Activated CD4-positive, alpha-beta T cell treated with anti-CD3 and anti-CD28 coated beads, Interleukin-2, amount 10 ng/mL, durations not matched to agents 7 days and 5 days (primary cell): ENCODE measurements at regions not wholly inside any gene's neighbourhood (a gene's known extent, or its start where the extent isn't known, plus 50 kb on each side); places are given as distances from the start of the nearest gene placed in this dataset.

ENCODE experiments used
- CTCF ChIA-PET: fragments of 350-600 bp; sonication (Branson Sonifier 250); formaldehyde crosslinking; loops from one replicate; lab custom pipeline; 2021; ENCODE audit warnings: antibody characterized with exemption; lab: Charles Lee
- POLR2A ChIA-PET: fragments of 350-600 bp; sonication (Branson Sonifier 250); formaldehyde crosslinking; loops from one replicate; lab custom pipeline; 2021; ENCODE audit warnings: antibody characterized with exemption; lab: Charles Lee
- DNase-seq: peaks from one replicate; pipeline ENCODE4 v3.0.0-alpha.2; 2020
- H3K27ac Mint-ChIP-seq: one replicate; pipeline ENCODE4 v1.8.0; 2021; ENCODE audit warnings: mild to moderate bottlenecking, moderate library complexity, mixed read lengths
- H3K27me3 Mint-ChIP-seq: one replicate; pipeline ENCODE4 v1.8.0; 2021; ENCODE audit warnings: mixed read lengths
- H3K36me3 Mint-ChIP-seq: one replicate; pipeline ENCODE4 v1.8.0; 2021; ENCODE audit warnings: low read depth, mixed read lengths
- H3K4me1 Mint-ChIP-seq: one replicate; pipeline ENCODE4 v1.8.0; 2021; ENCODE audit warnings: mixed read lengths
- H3K4me3 Mint-ChIP-seq: one replicate; pipeline ENCODE4 v1.8.0; 2021; ENCODE audit warnings: mild to moderate bottlenecking, moderate library complexity, mixed read lengths
- H3K9me3 Mint-ChIP-seq: one replicate; pipeline ENCODE4 v1.8.0; 2021; ENCODE audit warnings: mixed read lengths

DNA sequence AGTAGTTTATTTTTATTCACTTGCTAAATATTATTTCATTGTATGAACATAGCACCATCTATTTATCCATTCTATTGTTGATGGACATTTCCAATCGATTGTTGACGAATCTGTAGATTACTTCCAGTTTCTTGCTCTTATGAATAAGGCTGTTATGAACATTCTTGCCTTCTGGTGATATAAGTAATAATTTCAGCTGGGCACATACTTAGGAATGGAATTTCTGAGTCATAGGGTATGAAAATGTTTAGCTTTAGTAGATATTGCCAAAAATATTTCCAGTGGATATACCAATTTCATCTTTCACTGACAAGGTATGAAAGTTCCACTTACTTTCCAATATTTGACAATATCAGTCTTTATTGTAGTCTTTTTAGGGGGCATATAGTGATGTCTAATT, 468.5 kb downstream of the ETNK1 start:
- Mint-ChIP-seq H3K27me3 (no peaks in the 10 kb centered on the region), H3K36me3 (no peaks in the 10 kb centered on the region), H3K4me1 (no peaks in the 10 kb centered on the region), H3K9me3 (peaks cover 2% of the 10 kb centered on the region), H3K27ac (no peak overlapping the region), H3K4me3 (no peak overlapping the region)
- ChIA-PET POLR2A (no interaction called here), CTCF (no interaction called here)
- no peak for DNase-seq

DNA sequence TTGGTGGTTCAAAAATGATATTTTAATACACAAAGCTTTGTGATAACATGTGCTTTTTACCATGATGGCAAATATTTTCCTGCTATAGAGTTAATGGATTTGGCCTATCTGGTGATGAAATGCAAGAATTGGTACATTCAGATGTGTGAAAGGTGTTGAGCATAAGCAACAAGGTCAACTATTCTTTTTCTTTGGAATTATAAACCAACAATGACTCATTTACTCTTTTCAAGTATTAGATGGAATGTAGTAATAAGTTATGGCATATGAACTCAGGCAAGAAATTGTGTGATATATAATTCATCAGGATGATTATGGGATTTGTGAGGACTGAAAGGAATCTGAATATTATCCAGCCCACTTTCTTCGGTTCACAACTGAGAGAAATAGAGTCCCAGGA, 471.4 kb downstream of the ETNK1 start:
- CTCF ChIA-PET, result no interaction called here
- POLR2A ChIA-PET, result no interaction called here
- Mint-ChIP-seq H3K36me3 (no peaks in the 10 kb centered on the region), H3K27me3 (no peaks in the 10 kb centered on the region), H3K4me1 (no peaks in the 10 kb centered on the region), H3K27ac (no peak overlapping the region), H3K4me3 (no peak overlapping the region), H3K9me3 (peaks cover 2% of the 10 kb centered on the region)
- DNase-seq, result no peak

DNA sequence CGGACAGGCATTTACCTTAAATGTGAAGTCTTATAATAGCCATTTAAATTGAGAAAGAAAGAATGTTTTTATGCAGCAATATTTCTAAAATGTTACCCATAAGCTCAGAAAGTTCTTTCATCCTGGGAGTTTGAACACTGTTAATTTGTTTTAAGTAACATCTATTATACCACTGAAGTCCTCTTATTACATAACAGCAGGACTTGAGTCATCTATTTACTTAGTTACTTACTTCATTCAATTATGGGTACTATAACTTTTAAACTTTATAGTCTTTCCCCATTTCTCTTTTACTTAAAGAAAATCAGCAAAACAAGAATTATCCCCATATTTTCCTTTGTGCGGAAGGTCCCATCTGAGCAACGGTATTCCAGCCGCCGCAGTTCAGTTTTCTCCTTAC, 473.1 kb downstream of the ETNK1 start:
- CTCF ChIA-PET, result no interaction called here
- Mint-ChIP-seq H3K4me3 (no peak overlapping the region), H3K27ac (no peak overlapping the region), H3K36me3 (no peaks in the 10 kb centered on the region), H3K4me1 (no peaks in the 10 kb centered on the region), H3K9me3 (no peaks in the 10 kb centered on the region), H3K27me3 (no peaks in the 10 kb centered on the region)
- DNase-seq, result no peak
- POLR2A ChIA-PET, result no interaction called here

DNA sequence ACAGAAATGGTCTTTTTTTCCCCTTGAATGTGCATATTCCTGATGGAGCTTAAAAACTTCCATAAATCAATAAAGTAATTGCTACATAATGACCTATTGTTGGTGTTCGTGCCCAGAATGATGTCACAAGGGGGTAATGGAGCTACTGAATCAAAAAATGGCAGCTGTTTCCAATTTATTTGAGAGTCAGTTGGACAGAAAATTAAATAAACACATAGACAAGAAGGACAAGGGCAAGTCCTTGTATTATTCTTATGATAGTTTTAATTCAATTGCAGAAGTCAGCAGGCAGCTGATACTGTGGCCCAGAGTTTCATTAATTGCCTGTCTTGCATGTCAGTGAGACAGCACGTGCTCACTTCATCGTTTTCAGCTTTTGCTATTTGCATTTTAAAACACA, 473.5 kb downstream of the ETNK1 start:
- Mint-ChIP-seq H3K27ac (no peak overlapping the region), H3K4me1 (no peaks in the 10 kb centered on the region), H3K9me3 (no peaks in the 10 kb centered on the region), H3K27me3 (no peaks in the 10 kb centered on the region), H3K36me3 (no peaks in the 10 kb centered on the region), H3K4me3 (no peak overlapping the region)
- ChIA-PET POLR2A (no interaction called here), CTCF (interaction anchor here (0.6 kb wide), 1 partner anchor 510 kb away, joined by 3 read pairs; no protein-coding TSS in a partner anchor)
- DNase-seq, result no peak

DNA sequence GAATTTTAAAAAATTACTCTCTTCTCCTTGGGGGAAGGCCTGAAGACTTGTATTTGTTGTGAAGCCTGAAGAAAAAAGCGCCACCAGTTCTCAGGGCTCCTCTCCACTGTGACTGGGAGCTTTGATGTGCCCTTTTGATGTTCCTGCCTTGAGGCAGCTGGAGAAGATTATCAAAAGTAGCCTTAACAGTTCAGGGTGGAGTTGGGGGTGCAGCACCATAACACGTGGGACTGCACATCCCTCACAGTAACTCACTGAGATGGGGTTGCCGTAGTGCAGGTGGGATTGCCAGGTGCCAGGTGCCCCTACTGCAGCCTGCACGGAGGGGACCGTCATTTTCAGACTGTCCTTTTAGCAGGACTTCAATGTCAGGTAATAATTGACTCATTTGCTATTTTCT, 474.1 kb downstream of the ETNK1 start:
- Mint-ChIP-seq H3K27ac (no peak overlapping the region), H3K4me3 (no peak overlapping the region), H3K9me3 (no peaks in the 10 kb centered on the region), H3K4me1 (no peaks in the 10 kb centered on the region), H3K27me3 (no peaks in the 10 kb centered on the region), H3K36me3 (no peaks in the 10 kb centered on the region)
- CTCF ChIA-PET, result interaction anchor here (0.6 kb wide), 1 partner anchor 509 kb away, joined by 3 read pairs; no protein-coding TSS in a partner anchor
- no peak for DNase-seq
- POLR2A ChIA-PET, result no interaction called here

DNA sequence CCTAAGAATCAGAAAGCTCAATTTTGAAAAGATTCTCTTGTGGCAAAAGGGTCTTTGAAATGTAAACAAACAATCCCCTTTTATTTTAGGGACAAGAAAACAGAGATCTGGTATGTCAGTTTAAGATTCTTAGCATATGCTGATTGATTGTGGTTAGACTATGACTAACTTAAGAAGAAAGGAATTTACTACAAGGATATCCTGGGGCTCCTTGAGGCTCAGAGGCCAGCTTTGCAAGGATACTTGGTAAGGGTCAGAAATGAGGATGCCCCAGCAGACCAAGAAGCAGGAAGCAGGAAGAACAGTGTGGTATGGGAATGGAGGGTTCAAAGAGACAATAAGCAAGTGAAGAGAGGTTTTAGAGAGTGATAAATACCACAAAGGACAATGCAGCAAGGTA, 474.6 kb downstream of the ETNK1 start:
- no peaks in the 10 kb centered on the region for H3K9me3 Mint-ChIP-seq
- H3K27me3 Mint-ChIP-seq, result no peaks in the 10 kb centered on the region
- H3K4me1 Mint-ChIP-seq, result no peaks in the 10 kb centered on the region
- ChIA-PET CTCF (no interaction called here), POLR2A (no interaction called here)
- H3K36me3 Mint-ChIP-seq, result no peaks in the 10 kb centered on the region
- no peak overlapping the region for H3K4me3 Mint-ChIP-seq
- DNase-seq, result no peak
- no peak overlapping the region for H3K27ac Mint-ChIP-seq

DNA sequence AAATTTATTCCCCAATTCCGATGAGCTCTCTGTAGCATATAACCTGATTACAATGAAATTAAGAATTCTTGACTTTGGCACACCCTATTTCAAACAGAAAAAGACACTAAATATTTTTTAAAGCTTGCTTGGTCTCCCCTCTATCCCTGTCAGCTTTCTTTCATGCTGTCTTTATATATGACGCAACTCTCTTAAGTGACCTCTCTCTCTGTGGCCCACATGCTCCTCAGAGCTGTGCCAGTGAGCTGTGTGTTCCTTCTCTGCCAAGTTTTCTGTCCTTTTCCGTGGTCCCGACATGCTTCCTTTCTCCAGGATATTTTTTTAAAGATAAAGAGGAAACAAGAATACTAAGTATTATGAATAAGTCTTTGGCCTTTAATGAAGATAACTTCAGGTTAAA, 484.0 kb downstream of the ETNK1 start:
- Mint-ChIP-seq H3K4me1 (no peaks in the 10 kb centered on the region), H3K27ac (no peak overlapping the region), H3K9me3 (no peaks in the 10 kb centered on the region), H3K27me3 (no peaks in the 10 kb centered on the region), H3K4me3 (no peak overlapping the region), H3K36me3 (no peaks in the 10 kb centered on the region)
- no peak for DNase-seq
- ChIA-PET CTCF (no interaction called here), POLR2A (no interaction called here)

DNA sequence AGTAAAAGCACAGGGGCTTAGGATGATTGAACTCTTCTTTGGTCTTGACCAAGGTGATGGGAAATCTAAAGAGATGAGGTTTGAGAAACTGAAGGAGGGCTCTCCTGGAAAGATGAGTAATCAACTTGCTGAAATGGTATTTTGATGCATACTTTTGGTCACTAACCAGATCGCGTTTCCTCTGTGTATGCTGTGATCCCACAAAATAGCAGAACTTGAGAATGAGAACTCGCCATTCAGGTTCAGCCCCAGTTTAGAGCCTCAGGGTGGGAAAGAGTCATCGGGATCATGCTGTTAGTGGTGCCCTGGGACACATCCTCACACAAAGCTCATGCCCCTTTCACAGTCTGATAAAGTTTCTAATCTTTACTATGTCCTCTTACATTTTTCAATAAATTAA, 488.8 kb downstream of the ETNK1 start:
- CTCF ChIA-PET, result interaction anchor here (1.1 kb wide), 1 partner anchor 10 kb away, joined by 3 read pairs; no protein-coding TSS in a partner anchor
- H3K27ac Mint-ChIP-seq, result no peak overlapping the region
- H3K9me3 Mint-ChIP-seq, result no peaks in the 10 kb centered on the region

DNA sequence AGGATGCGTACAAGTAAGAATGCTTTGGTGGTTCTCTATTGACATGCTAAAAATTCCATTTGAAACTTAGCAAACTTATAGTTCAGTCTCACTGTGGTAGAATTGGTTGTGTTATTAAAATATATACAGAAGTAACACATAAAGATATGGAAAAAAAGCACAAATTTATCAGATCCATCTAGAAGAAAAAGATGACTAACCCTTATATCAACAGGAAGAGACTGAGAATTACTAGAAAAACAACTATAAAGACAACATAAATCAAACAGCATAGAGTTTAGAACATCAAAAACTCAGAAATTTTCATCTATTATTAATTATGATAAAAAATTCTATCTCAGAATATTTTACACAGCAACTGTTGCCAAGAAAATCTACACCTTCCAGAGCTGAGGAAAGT, 491.0 kb downstream of the ETNK1 start:
- no peak for DNase-seq
- Mint-ChIP-seq H3K36me3 (no peaks in the 10 kb centered on the region), H3K27me3 (no peaks in the 10 kb centered on the region), H3K27ac (no peak overlapping the region), H3K4me1 (no peaks in the 10 kb centered on the region), H3K4me3 (no peak overlapping the region), H3K9me3 (no peaks in the 10 kb centered on the region)
- ChIA-PET POLR2A (no interaction called here), CTCF (no interaction called here)

More for the DNA sequence above, 488.8 kb downstream of the ETNK1 start:
- POLR2A ChIA-PET, result no interaction called here
- Mint-ChIP-seq H3K4me3 (no peak overlapping the region), H3K27me3 (no peaks in the 10 kb centered on the region), H3K36me3 (no peaks in the 10 kb centered on the region), H3K4me1 (no peaks in the 10 kb centered on the region)
- no peak for DNase-seq

DNA sequence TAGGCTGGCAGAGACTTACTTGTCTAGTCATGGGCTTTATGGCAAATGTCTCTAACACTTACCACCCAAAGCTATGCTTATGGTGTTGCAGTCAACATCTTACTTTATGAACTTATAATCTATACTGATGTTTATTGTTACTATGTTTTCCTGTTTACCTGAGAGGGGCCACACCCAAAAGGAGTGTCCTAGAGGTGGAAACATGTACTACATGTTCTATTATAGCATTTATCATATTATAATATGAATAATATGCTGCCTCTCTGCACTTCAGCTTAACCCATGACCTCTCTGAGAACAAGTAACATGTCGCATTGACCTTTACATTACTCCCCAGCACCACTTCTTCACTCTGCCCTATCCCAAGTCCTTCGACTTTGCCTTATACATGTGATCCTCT, 501.8 kb downstream of the ETNK1 start:
- Mint-ChIP-seq H3K4me3 (no peak overlapping the region), H3K9me3 (no peaks in the 10 kb centered on the region), H3K27ac (no peak overlapping the region), H3K27me3 (no peaks in the 10 kb centered on the region), H3K36me3 (no peaks in the 10 kb centered on the region), H3K4me1 (no peaks in the 10 kb centered on the region)
- ChIA-PET POLR2A (no interaction called here), CTCF (no interaction called here)
- no peak for DNase-seq

DNA sequence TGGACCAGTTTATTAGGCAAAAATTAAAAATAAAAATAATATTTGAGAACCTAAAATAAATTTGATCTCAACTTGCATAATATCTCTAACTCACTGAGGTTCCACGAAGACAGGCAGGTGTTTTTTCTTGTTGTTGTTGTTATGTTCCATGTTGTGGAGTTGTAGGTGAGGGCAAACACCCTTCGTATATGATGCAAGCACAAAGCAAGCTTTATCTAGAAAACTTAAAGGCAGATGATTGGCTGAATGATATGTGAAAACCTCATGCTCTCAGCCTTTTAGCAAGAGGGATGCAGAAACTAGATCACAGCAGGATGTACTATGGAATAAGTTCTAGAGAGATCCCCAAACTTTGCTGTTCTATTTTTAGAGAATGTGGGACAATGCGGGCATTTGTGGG, 502.7 kb downstream of the ETNK1 start:
- ChIA-PET CTCF (no interaction called here), POLR2A (no interaction called here)
- Mint-ChIP-seq H3K4me3 (no peak overlapping the region), H3K27me3 (no peaks in the 10 kb centered on the region), H3K27ac (no peak overlapping the region), H3K9me3 (no peaks in the 10 kb centered on the region), H3K4me1 (no peaks in the 10 kb centered on the region), H3K36me3 (no peaks in the 10 kb centered on the region)
- DNase-seq, result no peak

DNA sequence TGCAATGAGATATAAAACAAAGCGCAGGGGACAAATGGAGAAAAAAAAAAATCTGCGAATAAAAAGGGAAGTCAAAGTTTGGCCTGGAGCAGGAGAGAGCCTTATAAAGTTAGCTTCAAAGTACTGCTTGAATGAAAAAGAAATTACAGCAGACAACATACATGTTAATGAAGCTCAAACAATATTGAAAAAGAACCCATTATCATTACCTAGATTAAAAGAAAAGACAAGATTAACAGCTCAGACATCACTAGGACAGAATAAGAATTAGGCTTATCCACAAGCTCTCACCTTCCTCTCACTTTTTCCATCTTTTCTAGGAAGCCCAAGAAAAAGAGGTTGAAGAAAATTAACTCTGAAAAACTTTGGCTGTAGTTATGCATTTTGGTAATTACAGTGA, 503.5 kb downstream of the ETNK1 start:
- Mint-ChIP-seq H3K27ac (no peak overlapping the region), H3K4me1 (no peaks in the 10 kb centered on the region), H3K9me3 (no peaks in the 10 kb centered on the region), H3K36me3 (no peaks in the 10 kb centered on the region), H3K27me3 (no peaks in the 10 kb centered on the region), H3K4me3 (no peak overlapping the region)
- no peak for DNase-seq
- ChIA-PET POLR2A (no interaction called here), CTCF (interaction anchor here (0.6 to 0.7 kb wide), 2 partner anchors 124 to 188 kb away, joined by 4 to 5 read pairs; no protein-coding TSS in a partner anchor)

DNA sequence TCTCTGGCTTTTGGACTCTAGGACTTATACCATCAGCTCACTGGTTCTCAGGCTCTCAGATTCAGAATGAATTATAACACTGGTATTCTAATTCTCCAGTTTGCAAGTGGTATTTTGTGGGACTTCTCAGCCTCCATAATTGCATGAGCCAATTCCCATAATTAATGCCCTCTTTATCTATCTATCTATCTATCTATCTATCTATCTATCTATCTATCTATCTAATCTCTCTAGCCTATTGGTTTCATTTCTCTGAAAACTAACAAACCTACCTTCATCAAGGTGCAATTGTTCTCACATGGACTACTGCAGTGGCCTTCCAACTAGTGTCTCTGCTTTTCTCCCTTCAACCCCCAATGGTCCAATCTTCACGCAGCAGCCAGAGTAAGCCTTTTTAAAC, 507.4 kb downstream of the ETNK1 start:
- Mint-ChIP-seq H3K36me3 (no peaks in the 10 kb centered on the region), H3K4me3 (no peak overlapping the region), H3K9me3 (no peaks in the 10 kb centered on the region), H3K27ac (no peak overlapping the region), H3K4me1 (no peaks in the 10 kb centered on the region), H3K27me3 (no peaks in the 10 kb centered on the region)
- DNase-seq, result no peak
- POLR2A ChIA-PET, result no interaction called here
- CTCF ChIA-PET, result no interaction called here

DNA sequence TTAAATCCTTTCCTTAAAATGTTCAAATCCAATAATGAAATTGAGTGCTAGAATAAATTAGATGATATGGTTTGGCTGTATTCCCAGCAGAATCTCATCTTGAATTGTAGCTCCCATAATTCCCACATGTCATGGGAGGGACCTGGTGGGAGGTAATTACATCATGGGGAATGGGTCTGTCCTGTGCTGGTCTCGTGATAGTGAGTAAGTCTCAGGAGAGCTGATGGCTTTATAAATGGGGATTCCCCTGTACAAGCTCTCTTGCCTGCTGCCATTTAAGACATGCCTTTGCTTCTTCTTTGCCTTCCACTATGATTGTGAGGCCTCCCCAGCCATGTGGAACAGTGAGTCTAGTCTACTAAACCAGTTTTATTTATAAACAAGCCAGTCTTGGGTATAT, 508.5 kb downstream of the ETNK1 start:
- Mint-ChIP-seq H3K4me3 (no peak overlapping the region), H3K27ac (no peak overlapping the region), H3K27me3 (no peaks in the 10 kb centered on the region), H3K4me1 (no peaks in the 10 kb centered on the region), H3K9me3 (no peaks in the 10 kb centered on the region), H3K36me3 (no peaks in the 10 kb centered on the region)
- CTCF ChIA-PET, result no interaction called here
- no peak for DNase-seq
- POLR2A ChIA-PET, result no interaction called here
